SK-N-SH (cell line): ENCODE measurements at regions not wholly inside any gene's neighbourhood (a gene's known extent, or its start where the extent isn't known, plus 50 kb on each side); places are given as distances from the start of the nearest gene placed in this dataset.

Source experiments
- CTCF ChIA-PET: fragments of 300-600, 350-600 bp; formaldehyde crosslinking; extraction: SDS; loops from one replicate; lab custom pipeline; 2021; lab: Yijun Ruan, JAX
- POLR2A ChIA-PET: fragments of 350-600 bp; sonication (Branson Sonifier 250); formaldehyde crosslinking; extraction: SDS; loops from one replicate; lab custom pipeline; 2020; ENCODE audit warnings: antibody characterized with exemption, inconsistent platforms; lab: Yijun Ruan, JAX
- DNase-seq: peaks from one replicate; pipeline ENCODE4 v3.0.0; 2012
- H2AFZ ChIP-seq: fragments of 200-600 bp; sonication (generic); 2 replicates; pipeline ENCODE4 v1.8.1; 2016; ENCODE audit warnings: antibody characterized with exemption, mild to moderate bottlenecking, low read depth
- H3F3A ChIP-seq: fragments of 200-600 bp; sonication (generic); replicated peaks from 2 replicates; pipeline ENCODE3; 2016; ENCODE audit warnings: antibody characterized with exemption, mild to moderate bottlenecking; ENCODE audit not compliant: insufficient read depth
- H3K27ac ChIP-seq, 2 experiments: fragments of 200-500 bp in 1 of 2; fragments of 200-600 bp in 1 of 2; sonication (Bioruptor generic) in 1 of 2; sonication (generic), shearing (Covaris generic) in 1 of 2; 2 replicates each; pipeline versions ENCODE4 v1.5.1 to v1.6.1; 2014 to 2016; ENCODE audit warnings: low read depth in 2 of 2, inconsistent platforms in 1 of 2, low read length in 1 of 2, mild to moderate bottlenecking in 1 of 2, mixed read lengths in 1 of 2
- H3K27me3 ChIP-seq: fragments of 200-600 bp; sonication (generic), shearing (Covaris generic); 2 replicates; pipeline ENCODE4 v1.6.1; 2016; ENCODE audit warnings: mixed run types; ENCODE audit not compliant: insufficient read depth
- H3K36me3 ChIP-seq, 2 experiments: fragments of 200-500 bp in 1 of 2; fragments of 200-600 bp in 1 of 2; sonication (Bioruptor generic) in 1 of 2; sonication (generic) in 1 of 2; replicated peaks in 1 of 2; 2 replicates each; pipeline versions ENCODE3 to v1.5.1; 2014 to 2016; ENCODE audit warnings: low read length in 1 of 2, mild to moderate bottlenecking in 1 of 2; ENCODE audit not compliant: insufficient read depth in 2 of 2, control insufficient read depth in 1 of 2
- H3K4me1 ChIP-seq, 2 experiments: fragments of 200-500 bp in 1 of 2; fragments of 200-600 bp in 1 of 2; sonication (Bioruptor generic) in 1 of 2; sonication (generic), shearing (Covaris generic) in 1 of 2; 2 replicates each; pipeline versions ENCODE4 v1.5.1 to v1.6.1; 2014 to 2016; ENCODE audit warnings: low read depth in 1 of 2, low read length in 1 of 2, mixed run types in 1 of 2; ENCODE audit not compliant: insufficient read depth in 2 of 2, control insufficient read depth in 1 of 2
- H3K4me2 ChIP-seq: fragments of 200-600 bp; sonication (generic), shearing (Covaris generic); 2 replicates; pipeline ENCODE4 v1.6.1; 2017; ENCODE audit warnings: mixed run types
- H3K4me3 ChIP-seq, 2 experiments: fragments of 200-500 bp in 1 of 2; fragments of 200-600 bp in 1 of 2; sonication (Bioruptor generic) in 1 of 2; sonication (generic), shearing (Covaris generic) in 1 of 2; 2 replicates each; pipeline versions ENCODE4 v1.5.1 to v1.8.1; 2014 to 2016; ENCODE audit warnings: low read depth in 2 of 2, inconsistent platforms in 1 of 2, low read length in 1 of 2, mild to moderate bottlenecking in 1 of 2, mixed read lengths in 1 of 2, moderate library complexity in 1 of 2
- H3K79me2 ChIP-seq: fragments of 200-600 bp; sonication (generic); 2 replicates; pipeline ENCODE4 v1.8.1; 2017; ENCODE audit warnings: mild to moderate bottlenecking; ENCODE audit not compliant: insufficient read depth
- H3K9ac ChIP-seq: fragments of 200-600 bp; sonication (generic); 2 replicates; pipeline ENCODE4 v1.6.1; 2017; ENCODE audit warnings: mixed run types
- H3K9me2 ChIP-seq: fragments of 200-600 bp; sonication (generic); 2 replicates; pipeline ENCODE4 v1.6.1; 2017; ENCODE audit warnings: mixed run types
- H3K9me3 ChIP-seq: fragments of 200-600 bp; sonication (generic); 2 replicates; pipeline ENCODE4 v1.6.1; 2017; ENCODE audit warnings: mixed run types, mild to moderate bottlenecking, moderate library complexity
- H4K20me1 ChIP-seq: fragments of 200-600 bp; sonication (generic); 2 replicates; pipeline ENCODE4 v1.6.1; 2017; ENCODE audit warnings: mild to moderate bottlenecking, mixed run types; ENCODE audit not compliant: insufficient read depth
- CHD2 ChIP-seq: fragments of 150-350 bp; IDR thresholded peaks from 2 replicates; pipeline ENCODE4 v1.6.1; 2018; ENCODE audit warnings: low read length; ENCODE audit not compliant: partially characterized antibody
- ELF1 ChIP-seq: IDR thresholded peaks from 2 replicates; pipeline ENCODE4 v1.4.0; 2012
- EP300 ChIP-seq, 2 experiments: IDR thresholded peaks; 2 replicates each; pipeline versions ENCODE4 v1.4.0 to v1.6.1; 2012; ENCODE audit warnings: borderline replicate concordance in 1 of 2, low read depth in 1 of 2, low read length in 1 of 2
- FOSL2 ChIP-seq: IDR thresholded peaks from 2 replicates; pipeline ENCODE4 v1.4.0; 2012; ENCODE audit warnings: low read depth, mild to moderate bottlenecking, moderate library complexity, borderline replicate concordance
- GABPA ChIP-seq: IDR thresholded peaks from 2 replicates; pipeline ENCODE4 v1.4.0; 2012; ENCODE audit warnings: low read depth, mild to moderate bottlenecking
- GATA2 ChIP-seq: sonication (generic); formaldehyde crosslinking; IDR thresholded peaks from 2 replicates; pipeline ENCODE4 v1.5.0; 2020; ENCODE audit warnings: mild to moderate bottlenecking, missing genetic modification reagents
- MXI1 ChIP-seq: IDR thresholded peaks from 2 replicates; pipeline ENCODE4 v1.6.1; 2012; ENCODE audit warnings: mild to moderate bottlenecking, low read depth, low read length, improper control_type of control experiment
- NFIC ChIP-seq: IDR thresholded peaks from 2 replicates; pipeline ENCODE4 v1.4.0; 2012; ENCODE audit warnings: borderline replicate concordance
- NRF1 ChIP-seq: IDR thresholded peaks from 2 replicates; pipeline ENCODE4 v1.6.1; 2012; ENCODE audit warnings: low read depth, mild to moderate bottlenecking, low read length
- POLR2AphosphoS5 ChIP-seq: IDR thresholded peaks from 2 replicates; pipeline ENCODE4 v1.6.1; 2012; ENCODE audit warnings: low read depth, low read length
- RAD21 ChIP-seq: IDR thresholded peaks from 2 replicates; pipeline ENCODE4 v1.6.1; 2012; ENCODE audit warnings: mild to moderate bottlenecking, low read length
- RCOR1 ChIP-seq: fragments of 150-350 bp; IDR thresholded peaks from 2 replicates; pipeline ENCODE4 v1.6.1; 2017; ENCODE audit warnings: antibody characterized with exemption, low read length
- RXRA ChIP-seq: IDR thresholded peaks from 2 replicates; pipeline ENCODE4 v1.4.0; 2012; ENCODE audit warnings: low read depth, mild to moderate bottlenecking, borderline replicate concordance
- SIN3A ChIP-seq: IDR thresholded peaks from 2 replicates; pipeline ENCODE4 v1.6.1; 2012; ENCODE audit warnings: low read depth, mild to moderate bottlenecking, low read length, moderate library complexity, borderline replicate concordance
- SMC3 ChIP-seq: IDR thresholded peaks from 2 replicates; pipeline ENCODE4 v1.6.1; 2012; ENCODE audit warnings: low read depth, low read length, improper control_type of control experiment
- TAF1 ChIP-seq: IDR thresholded peaks from 2 replicates; pipeline ENCODE4 v1.6.1; 2012; ENCODE audit warnings: low read depth, mild to moderate bottlenecking, low read length, moderate library complexity, borderline replicate concordance
- TCF12 ChIP-seq: IDR thresholded peaks from 2 replicates; pipeline ENCODE4 v1.4.0; 2012
- YY1 ChIP-seq: IDR thresholded peaks from 2 replicates; pipeline ENCODE4 v1.4.0; 2012; ENCODE audit warnings: low read depth, mild to moderate bottlenecking
- ZBTB33 ChIP-seq: IDR thresholded peaks from 2 replicates; pipeline ENCODE4 v1.4.0; 2012; ENCODE audit warnings: low read depth, borderline replicate concordance
- WGBS: methylation state at CpG from one replicate; pipeline ENCODE4 v1.1.6; 2017; ENCODE audit warnings: low lambda C conversion rate; 5-methylcytosine and 5-hydroxymethylcytosine counted together
- TF ChIP-seq, protein P1 (sequence below): IDR thresholded peaks from 2 replicates; pipeline ENCODE4 v1.4.0; 2012; ENCODE audit warnings: low read depth, borderline replicate concordance
- TF ChIP-seq, protein P2 (sequence below): IDR thresholded peaks from 2 replicates; pipeline ENCODE4 v1.4.0; 2012; ENCODE audit warnings: low read depth
- TF ChIP-seq, protein P3 (sequence below): fragments of 200-600 bp; sonication (generic); IDR thresholded peaks from 2 replicates; pipeline ENCODE4 v1.6.1; 2017; ENCODE audit warnings: antibody characterized with exemption, mild to moderate bottlenecking, moderate library complexity

DNA sequence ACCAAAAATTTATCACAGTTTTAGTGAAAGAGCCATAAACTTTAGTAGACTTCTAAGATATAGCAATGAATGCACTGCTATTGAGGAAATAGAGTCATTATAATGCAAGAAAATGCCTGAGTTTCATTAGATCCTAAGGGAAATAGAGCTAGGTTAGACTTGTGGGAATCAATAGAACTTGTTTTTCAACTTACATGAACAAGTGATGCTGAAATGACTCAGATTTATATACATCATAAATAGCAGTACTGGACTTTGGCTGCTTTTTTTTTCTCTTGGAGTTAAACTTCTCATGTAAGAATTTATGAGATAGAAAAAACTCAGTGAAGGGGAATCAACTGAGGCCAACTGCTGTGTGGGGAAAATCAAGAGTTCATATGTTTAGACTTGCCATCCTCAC lies 216.5 kb upstream of the AADAT start (continued):
- no peak for TF ChIP-seq GATA2 (CRISPR knock-in tag)
- TF ChIP-seq, all 33 proteins: peak for 0

DNA sequence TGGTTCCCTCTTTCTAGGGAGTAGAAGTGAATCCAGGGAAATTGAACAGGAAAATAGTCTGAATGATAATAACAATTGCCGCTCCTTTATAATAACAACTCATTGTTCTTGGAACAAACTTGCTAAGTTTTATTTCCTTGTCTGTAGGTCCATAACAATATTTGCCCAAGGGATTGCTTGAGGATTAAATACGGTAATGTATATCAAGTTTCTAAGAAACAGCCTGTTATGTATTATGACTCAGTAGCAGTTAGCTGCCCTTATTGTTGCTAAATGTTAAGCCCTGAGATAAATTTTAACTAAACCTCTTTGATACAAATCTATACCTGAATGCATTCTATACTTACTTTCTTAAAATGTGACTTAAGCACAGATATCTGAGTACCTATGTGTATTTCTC lies 215.9 kb upstream of the AADAT start:
- no peak for TF ChIP-seq NFIC
- TF ChIP-seq, protein P1, sequence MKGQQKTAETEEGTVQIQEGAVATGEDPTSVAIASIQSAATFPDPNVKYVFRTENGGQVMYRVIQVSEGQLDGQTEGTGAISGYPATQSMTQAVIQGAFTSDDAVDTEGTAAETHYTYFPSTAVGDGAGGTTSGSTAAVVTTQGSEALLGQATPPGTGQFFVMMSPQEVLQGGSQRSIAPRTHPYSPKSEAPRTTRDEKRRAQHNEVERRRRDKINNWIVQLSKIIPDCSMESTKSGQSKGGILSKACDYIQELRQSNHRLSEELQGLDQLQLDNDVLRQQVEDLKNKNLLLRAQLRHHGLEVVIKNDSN, result no peak
- TF ChIP-seq RXRA, result no peak
- no peak for TF ChIP-seq POLR2AphosphoS5
- no peak for TF ChIP-seq FOSL2
- no peak for TF ChIP-seq SIN3A
- no peak for TF ChIP-seq RAD21
- no peak for TF ChIP-seq RCOR1
- TF ChIP-seq, protein P2, sequence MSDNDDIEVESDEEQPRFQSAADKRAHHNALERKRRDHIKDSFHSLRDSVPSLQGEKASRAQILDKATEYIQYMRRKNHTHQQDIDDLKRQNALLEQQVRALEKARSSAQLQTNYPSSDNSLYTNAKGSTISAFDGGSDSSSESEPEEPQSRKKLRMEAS, result no peak
- no peak for TF ChIP-seq NRF1
- TF ChIP-seq ELF1, result no peak
- CTCF ChIA-PET, result no interaction called here

DNA sequence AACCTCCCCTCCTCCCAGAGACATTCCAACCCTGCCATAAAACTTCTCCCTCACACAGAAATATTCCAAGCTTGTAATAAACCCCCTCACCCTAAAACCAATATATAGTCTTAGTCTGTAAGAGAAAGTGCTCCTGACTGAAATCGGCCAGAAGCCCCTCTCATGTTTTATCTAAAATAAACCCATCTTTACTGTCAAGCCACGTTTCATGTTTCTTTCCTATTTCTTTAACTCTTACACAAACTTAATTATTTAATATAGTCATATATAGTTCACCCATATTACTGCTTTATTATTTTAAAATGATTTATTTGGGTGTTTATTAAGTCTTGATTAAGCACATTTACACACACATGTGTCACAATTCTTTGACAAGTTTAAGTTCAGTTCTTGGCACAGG lies 191.3 kb upstream of the AADAT start:
- H3K9ac ChIP-seq, result no peak overlapping the region
- no peak overlapping the region for H2AFZ ChIP-seq
- no peak overlapping the region for H3K27ac ChIP-seq
- CTCF ChIA-PET, result interaction anchor here (0.9 kb wide), 1 partner anchor 20 kb away, joined by 3 read pairs; no protein-coding TSS in a partner anchor
- no peaks in the 10 kb centered on the region for H3K9me3 ChIP-seq
- no peaks in the 10 kb centered on the region for H3K9me2 ChIP-seq
- H3K36me3 ChIP-seq, result no peaks in the 10 kb centered on the region
- no peak overlapping the region for H3K4me2 ChIP-seq
- peaks cover 4% of the 10 kb centered on the region; the same call in 1 of the 2 replicates for H3K27me3 ChIP-seq
- 7% methylated on average over 2 of the region's 2 CpGs for WGBS
- DNase-seq, result no peak
- no peaks in the 10 kb centered on the region for H3K79me2 ChIP-seq
- H4K20me1 ChIP-seq, result no peaks in the 10 kb centered on the region
- H3F3A ChIP-seq, result no peaks in the 10 kb centered on the region
- TF ChIP-seq GABPA, result no peak
- TF ChIP-seq SMC3, result no peak
- TF ChIP-seq RXRA, result no peak
- no peak for TF ChIP-seq FOSL2
- no peak for TF ChIP-seq TAF1
- no peak for TF ChIP-seq ELF1
- no peak for TF ChIP-seq YY1
- no peak for TF ChIP-seq ZBTB33
- TF ChIP-seq TCF12, result no peak
- TF ChIP-seq EP300 (IDR thresholded peaks at IDR 0.05; ENCODE audit: borderline replicate concordance in 1 of 2, low read depth in 1 of 2, low read length in 1 of 2), result no peak
- TF ChIP-seq, protein P3, sequence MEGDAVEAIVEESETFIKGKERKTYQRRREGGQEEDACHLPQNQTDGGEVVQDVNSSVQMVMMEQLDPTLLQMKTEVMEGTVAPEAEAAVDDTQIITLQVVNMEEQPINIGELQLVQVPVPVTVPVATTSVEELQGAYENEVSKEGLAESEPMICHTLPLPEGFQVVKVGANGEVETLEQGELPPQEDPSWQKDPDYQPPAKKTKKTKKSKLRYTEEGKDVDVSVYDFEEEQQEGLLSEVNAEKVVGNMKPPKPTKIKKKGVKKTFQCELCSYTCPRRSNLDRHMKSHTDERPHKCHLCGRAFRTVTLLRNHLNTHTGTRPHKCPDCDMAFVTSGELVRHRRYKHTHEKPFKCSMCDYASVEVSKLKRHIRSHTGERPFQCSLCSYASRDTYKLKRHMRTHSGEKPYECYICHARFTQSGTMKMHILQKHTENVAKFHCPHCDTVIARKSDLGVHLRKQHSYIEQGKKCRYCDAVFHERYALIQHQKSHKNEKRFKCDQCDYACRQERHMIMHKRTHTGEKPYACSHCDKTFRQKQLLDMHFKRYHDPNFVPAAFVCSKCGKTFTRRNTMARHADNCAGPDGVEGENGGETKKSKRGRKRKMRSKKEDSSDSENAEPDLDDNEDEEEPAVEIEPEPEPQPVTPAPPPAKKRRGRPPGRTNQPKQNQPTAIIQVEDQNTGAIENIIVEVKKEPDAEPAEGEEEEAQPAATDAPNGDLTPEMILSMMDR, result no peak
- no peak for TF ChIP-seq CHD2
- TF ChIP-seq MXI1, result no peak
- TF ChIP-seq, all 33 proteins: peak for 0
- Histone ChIP-seq H3K4me1 (no peaks in the 10 kb centered on the region), H3K4me3 (no peak overlapping the region)
- POLR2A ChIA-PET, result no interaction called here

More for the DNA sequence above, 215.9 kb upstream of the AADAT start:
- Histone ChIP-seq H3K79me2 (no peaks in the 10 kb centered on the region), H3K36me3 (no peaks in the 10 kb centered on the region), H2AFZ (no peak overlapping the region), H3F3A (no peaks in the 10 kb centered on the region), H3K4me3 (no peak overlapping the region), H3K27ac (no peak overlapping the region), H3K9me3 (no peaks in the 10 kb centered on the region), H3K4me2 (no peak overlapping the region), H3K27me3 (no peaks in the 10 kb centered on the region), H3K9ac (no peak overlapping the region), H3K9me2 (no peaks in the 10 kb centered on the region), H4K20me1 (no peaks in the 10 kb centered on the region), H3K4me1 (no peaks in the 10 kb centered on the region)
- POLR2A ChIA-PET, result no interaction called here
- no peak for DNase-seq
- WGBS, result 45% methylated on average over 2 of the region's 2 CpGs
